PC-9 (cell line): ENCODE measurements at regions not wholly inside any gene's neighbourhood (a gene's known extent, or its start where the extent isn't known, plus 50 kb on each side); places are given as distances from the start of the nearest gene placed in this dataset.

ENCODE experiments used
- BruUV-seq: library from RNA; stranded (reverse); fragments of 400-500 nt; replicated peaks from 2 replicates; lab custom pipeline; 2021; lab: Mats Ljungman, UMichigan
- CTCF ChIA-PET: fragments of 300-600 bp; sonication (Branson Sonifier 250); formaldehyde crosslinking; loops from one replicate; lab custom pipeline; 2022; ENCODE audit warnings: antibody characterized with exemption; lab: Charles Lee
- POLR2A ChIA-PET: fragments of 300-600 bp; sonication (Branson Sonifier 250); formaldehyde crosslinking; loops from one replicate; lab custom pipeline; 2022; ENCODE audit warnings: antibody characterized with exemption; ENCODE audit not compliant: unreplicated experiment; lab: Charles Lee
- DNase-seq, 2 experiments: peaks; one replicate each; pipeline versions ENCODE4 v3.0.0 to v3.0.0-alpha.2; 2015 to 2022; ENCODE audit warnings: mixed read lengths in 1 of 2
- H2AFZ ChIP-seq: fragments of 200-600 bp; sonication (generic); 2 replicates; pipeline ENCODE4 v1.8.1; 2017; ENCODE audit warnings: antibody characterized with exemption
- H3F3A ChIP-seq: fragments of 200-600 bp; sonication (generic); 2 replicates; pipeline ENCODE4 v1.8.1; 2017; ENCODE audit warnings: antibody characterized with exemption, mild to moderate bottlenecking, low read depth; ENCODE audit not compliant: insufficient read depth
- H3K27ac ChIP-seq: fragments of 200-600 bp; sonication (generic); 2 replicates; pipeline ENCODE4 v1.6.1; 2016; ENCODE audit warnings: mixed run types
- H3K27me3 ChIP-seq: fragments of 200-600 bp; sonication (generic); 2 replicates; pipeline ENCODE4 v1.6.1; 2016; ENCODE audit warnings: low read depth, mixed run types; ENCODE audit not compliant: insufficient read depth
- H3K36me3 ChIP-seq: fragments of 200-600 bp; sonication (generic); 2 replicates; pipeline ENCODE4 v1.6.1; 2016; ENCODE audit warnings: low read depth, mixed run types
- H3K4me1 ChIP-seq: fragments of 200-600 bp; sonication (generic); replicated peaks from 2 replicates; pipeline ENCODE4 v1.6.1; 2016; ENCODE audit warnings: mixed run types; ENCODE audit not compliant: insufficient read depth
- H3K4me2 ChIP-seq: fragments of 200-600 bp; sonication (generic); 2 replicates; pipeline ENCODE4 v1.6.1; 2017; ENCODE audit warnings: mixed run types
- H3K4me3 ChIP-seq: fragments of 200-600 bp; sonication (generic); 2 replicates; pipeline ENCODE4 v1.6.1; 2016; ENCODE audit warnings: mixed run types
- H3K79me2 ChIP-seq: fragments of 200-600 bp; sonication (generic); 2 replicates; pipeline ENCODE4 v1.6.1; 2017; ENCODE audit warnings: low read depth, mixed run types
- H3K9me2 ChIP-seq: fragments of 200-600 bp; sonication (generic); 2 replicates; pipeline ENCODE4 v1.8.1; 2017; ENCODE audit warnings: mild to moderate bottlenecking; ENCODE audit not compliant: insufficient read depth
- H3K9me3 ChIP-seq: fragments of 200-600 bp; sonication (generic); 2 replicates; pipeline ENCODE4 v1.8.1; 2016; ENCODE audit warnings: low read depth; ENCODE audit not compliant: insufficient read depth
- H4K20me1 ChIP-seq: fragments of 200-600 bp; sonication (generic); 2 replicates; pipeline ENCODE4 v1.8.1; 2017; ENCODE audit not compliant: insufficient read depth
- CTCF ChIP-seq: fragments of 200-600 bp; sonication (generic); conservative IDR thresholded peaks from 2 replicates; pipeline ENCODE4 v1.6.1; 2017; ENCODE audit warnings: mixed run types, antibody characterized with exemption, mild to moderate bottlenecking, moderate library complexity
- EZH2 ChIP-seq: fragments of 200-600 bp; sonication (generic); IDR thresholded peaks from 2 replicates; pipeline ENCODE4 v1.8.0; 2017; ENCODE audit warnings: antibody characterized with exemption, low read depth
- intact Hi-C: fragments of 100-400 bp; cut with micrococcal nuclease; formaldehyde crosslinking; loops from one replicate; pipeline ENCODE4 v1.10.0; 2022; ENCODE audit not compliant: unreplicated experiment

DNA sequence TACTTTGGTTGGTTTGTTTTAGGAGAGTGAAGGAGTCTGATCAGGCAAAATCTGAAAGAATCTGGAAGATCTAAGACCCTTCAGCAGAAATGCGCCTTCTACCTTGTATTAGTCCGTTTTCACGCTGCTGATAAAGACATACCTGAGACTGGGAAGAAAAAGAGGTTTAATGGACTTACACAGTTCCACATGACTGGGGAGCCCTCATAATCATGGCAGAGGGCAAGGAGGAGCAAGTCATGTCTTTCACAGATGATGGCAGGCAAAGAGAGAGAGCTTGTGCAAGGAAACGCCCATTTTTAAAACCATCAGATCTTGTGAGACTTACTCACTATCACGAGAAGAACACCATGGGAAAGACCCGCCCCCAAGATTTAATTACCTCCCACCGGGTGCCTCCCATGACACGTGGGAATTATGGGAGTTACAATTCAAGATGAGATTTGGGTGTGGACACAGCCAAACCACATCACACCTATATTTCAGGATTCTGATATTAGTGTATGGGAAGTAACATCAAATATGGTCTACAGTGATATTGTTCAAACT lies 99.3 kb downstream of the GLUL start:
- H3K27ac ChIP-seq = no peak overlapping the region
- intact Hi-C loops = loop anchor here (10.0 kb wide), 1 partner anchor 147 kb away; no protein-coding TSS in a partner anchor
- CTCF ChIA-PET = no interaction called here
- no peak for DNase-seq
- H3K9me2 ChIP-seq = no peaks in the 10 kb centered on the region
- H3F3A ChIP-seq = peaks cover 9% of the 10 kb centered on the region; the same call in 1 of the 2 replicates
- H3K4me3 ChIP-seq = no peak overlapping the region
- TF ChIP-seq EZH2 = no peak
- TF ChIP-seq CTCF = no peak
- POLR2A ChIA-PET = no interaction called here
- H3K4me2 ChIP-seq = no peak overlapping the region
- no peaks in the 10 kb centered on the region for H3K9me3 ChIP-seq
- H3K79me2 ChIP-seq = no peaks in the 10 kb centered on the region
- no TSS peak for BruUV-seq
- H3K4me1 ChIP-seq = peaks cover 13% of the 10 kb centered on the region
- no peak overlapping the region for H2AFZ ChIP-seq
- H4K20me1 ChIP-seq = no peaks in the 10 kb centered on the region
- H3K36me3 ChIP-seq = no peaks in the 10 kb centered on the region
- H3K27me3 ChIP-seq = no peaks in the 10 kb centered on the region

GRCh38 chr1:182291584-182292192 lies 99.9 kb downstream of the GLUL start:
- POLR2A ChIA-PET = no interaction called here
- H4K20me1 ChIP-seq = no peaks in the 10 kb centered on the region
- no peaks in the 10 kb centered on the region for H3K36me3 ChIP-seq
- CTCF ChIA-PET = no interaction called here
- no peak overlapping the region for H3K4me2 ChIP-seq
- DNase-seq = no peak
- H3K27ac ChIP-seq = no peak overlapping the region
- H3K79me2 ChIP-seq = no peaks in the 10 kb centered on the region
- no peaks in the 10 kb centered on the region for H3K27me3 ChIP-seq
- no peak overlapping the region for H2AFZ ChIP-seq
- no peaks in the 10 kb centered on the region for H3K9me3 ChIP-seq
- TF ChIP-seq CTCF (no peak), EZH2 (no peak)
- intact Hi-C loops = loop anchor here (10.0 kb wide), 1 partner anchor 147 kb away; no protein-coding TSS in a partner anchor
- H3K4me3 ChIP-seq = no peak overlapping the region
- no peaks in the 10 kb centered on the region for H3K9me2 ChIP-seq
- H3F3A ChIP-seq = peaks cover 9% of the 10 kb centered on the region; the same call in 1 of the 2 replicates
- no TSS peak for BruUV-seq
- H3K4me1 ChIP-seq = peaks cover 13% of the 10 kb centered on the region

GRCh38 chr1:182288749-182289604 lies 102.6 kb downstream of the GLUL start:
- TF ChIP-seq EZH2 (no peak), CTCF (no peak)
- Histone ChIP-seq H3K27ac (no peak overlapping the region), H3K4me2 (no peak overlapping the region), H3K4me3 (no peak overlapping the region), H3K36me3 (no peaks in the 10 kb centered on the region), H3F3A (peaks cover 9% of the 10 kb centered on the region; the same call in 1 of the 2 replicates), H3K9me3 (no peaks in the 10 kb centered on the region), H4K20me1 (no peaks in the 10 kb centered on the region), H3K9me2 (no peaks in the 10 kb centered on the region), H2AFZ (no peak overlapping the region), H3K27me3 (no peaks in the 10 kb centered on the region), H3K4me1 (peaks cover 13% of the 10 kb centered on the region), H3K79me2 (no peaks in the 10 kb centered on the region)
- CTCF ChIA-PET = no interaction called here
- no peak for DNase-seq
- intact Hi-C loops = no loop called here
- BruUV-seq = no TSS peak
- POLR2A ChIA-PET = no interaction called here
